HG02840 (cell line): ENCODE measurements at regions not wholly inside any gene's neighbourhood (a gene's known extent, or its start where the extent isn't known, plus 50 kb on each side); places are given as distances from the start of the nearest gene placed in this dataset.
"Not testable (repeated sequence)": the region's sequence is repeated elsewhere in the genome, so short reads cannot be mapped to it uniquely, and the experiment has no call there.

Experiments
- ATAC-seq: cut with Tn5 transposase; IDR thresholded peaks from one replicate; pipeline ENCODE4 v1.9.1; 2021; ENCODE audit warnings: mild to moderate bottlenecking, moderate library complexity, moderate number of reproducible peaks; ENCODE audit not compliant: unreplicated experiment, low FRiP score

DNA sequence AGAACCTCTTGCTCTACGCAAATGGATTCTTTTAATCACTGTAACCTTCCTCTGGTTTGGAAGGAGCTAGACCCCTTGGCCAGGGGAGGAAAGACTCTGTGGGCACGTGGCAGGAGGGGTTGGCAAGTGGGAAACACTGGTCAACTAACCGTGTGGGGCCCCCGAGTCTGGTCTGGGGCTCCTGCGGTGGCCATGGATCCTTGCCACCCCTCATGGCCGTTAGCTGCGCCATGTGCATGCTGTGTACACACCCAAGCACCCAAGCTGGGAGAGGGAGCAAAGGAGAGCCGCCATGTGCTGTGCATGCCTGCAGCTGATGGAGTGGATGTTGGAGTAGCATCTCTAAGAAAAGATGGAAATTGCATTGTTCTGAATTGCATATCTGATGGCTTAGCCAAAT, 730.6 kb downstream of the FAM181B start:
- ATAC-seq: no peak

DNA sequence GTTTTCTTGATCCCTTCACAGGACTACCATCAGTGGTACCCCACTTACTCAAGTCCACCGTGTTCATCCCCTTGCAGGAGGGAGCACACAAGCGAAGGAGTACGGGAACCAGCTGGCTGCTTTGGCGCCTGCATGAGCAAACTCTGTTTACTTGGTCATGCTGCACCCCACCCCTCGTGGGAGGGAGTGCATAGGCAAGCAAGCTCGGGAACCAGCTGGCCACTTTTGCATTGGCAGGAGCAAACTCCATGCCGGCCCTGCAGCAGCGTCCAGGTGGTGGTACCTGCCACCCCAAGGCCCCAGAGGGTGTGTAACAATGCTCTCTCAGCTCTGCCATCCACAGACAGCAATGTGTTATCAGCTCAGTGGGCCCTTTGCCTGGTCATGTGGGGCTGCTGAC, 737.8 kb downstream of the FAM181B start:
- ATAC-seq: no peak

DNA sequence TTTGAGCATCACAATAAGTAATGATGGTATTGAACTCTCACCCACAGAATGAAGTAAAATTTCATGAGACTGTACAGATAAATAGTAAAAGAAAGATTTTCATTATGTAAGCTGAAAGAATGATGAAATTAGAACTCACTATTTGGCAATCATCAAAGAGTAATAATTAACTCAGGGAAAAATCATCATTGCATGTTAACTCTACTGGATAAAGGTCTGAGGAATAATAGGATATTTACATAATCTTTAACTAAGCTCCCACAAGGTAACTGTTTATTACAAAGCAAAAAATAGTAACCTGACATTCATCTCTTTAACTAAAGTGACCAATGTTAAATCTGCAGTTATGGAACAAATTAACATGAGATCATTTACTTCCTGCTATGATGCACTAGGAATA, 739.9 kb downstream of the FAM181B start:
- ATAC-seq: no peak

DNA sequence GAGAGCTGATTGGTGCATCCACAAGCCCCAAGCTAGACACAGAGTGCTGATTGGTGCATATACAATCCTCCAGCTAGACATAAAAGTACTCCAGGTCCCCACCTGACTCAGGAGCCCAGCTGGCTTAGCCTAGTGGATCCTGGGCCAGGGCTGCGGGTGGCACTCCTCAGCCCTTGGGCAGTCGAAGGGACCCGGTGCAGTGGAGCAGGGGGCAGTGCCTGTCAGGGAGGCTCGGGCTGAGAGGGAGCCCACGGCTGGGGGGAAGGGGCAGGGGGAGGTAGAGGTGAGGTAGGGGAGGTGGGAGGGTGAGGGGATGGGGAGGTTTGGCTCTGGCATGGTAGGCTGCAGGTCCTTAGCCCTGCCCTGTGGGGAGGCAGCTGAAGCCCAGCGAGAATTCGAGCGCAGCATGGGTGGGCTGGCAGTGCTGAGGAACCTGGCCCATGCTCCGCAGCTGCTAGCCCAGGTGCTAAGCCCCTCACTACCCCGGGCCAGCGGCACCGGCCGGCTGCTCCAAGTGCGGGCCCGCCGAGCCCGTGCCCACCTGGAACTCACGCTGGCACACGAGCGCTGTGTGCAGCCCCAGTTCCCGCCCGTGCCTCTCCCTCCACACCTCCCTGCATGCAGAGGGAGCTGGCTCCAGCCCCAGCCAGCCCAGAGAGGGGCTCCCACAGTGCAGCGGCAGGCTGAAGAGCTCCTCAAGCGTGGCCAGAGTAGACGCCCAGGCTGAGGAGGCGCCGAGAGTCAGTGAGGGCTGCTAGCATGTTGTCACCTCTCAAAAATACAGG, 742.8 kb downstream of the FAM181B start:
- no peak for ATAC-seq

DNA sequence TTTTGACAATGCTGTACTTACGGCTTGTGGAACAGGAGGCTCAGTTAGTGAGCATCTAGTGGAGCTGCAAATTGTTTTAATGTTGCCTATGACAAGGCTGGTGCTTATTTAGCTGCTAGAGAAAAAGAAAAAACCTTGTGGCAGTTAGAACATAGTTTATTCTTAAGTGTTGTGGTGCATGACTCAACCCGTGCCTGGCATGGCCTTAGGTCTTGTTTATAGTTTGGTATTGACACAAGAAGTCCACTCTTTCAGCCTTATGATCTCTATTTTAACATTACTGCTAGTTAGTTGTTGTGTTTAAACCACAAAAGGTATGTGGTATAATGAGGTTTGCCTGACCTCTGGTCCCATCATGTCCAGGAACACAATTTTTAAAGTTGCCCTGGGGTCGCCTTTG, 744.6 kb downstream of the FAM181B start:
- no peak for ATAC-seq

DNA sequence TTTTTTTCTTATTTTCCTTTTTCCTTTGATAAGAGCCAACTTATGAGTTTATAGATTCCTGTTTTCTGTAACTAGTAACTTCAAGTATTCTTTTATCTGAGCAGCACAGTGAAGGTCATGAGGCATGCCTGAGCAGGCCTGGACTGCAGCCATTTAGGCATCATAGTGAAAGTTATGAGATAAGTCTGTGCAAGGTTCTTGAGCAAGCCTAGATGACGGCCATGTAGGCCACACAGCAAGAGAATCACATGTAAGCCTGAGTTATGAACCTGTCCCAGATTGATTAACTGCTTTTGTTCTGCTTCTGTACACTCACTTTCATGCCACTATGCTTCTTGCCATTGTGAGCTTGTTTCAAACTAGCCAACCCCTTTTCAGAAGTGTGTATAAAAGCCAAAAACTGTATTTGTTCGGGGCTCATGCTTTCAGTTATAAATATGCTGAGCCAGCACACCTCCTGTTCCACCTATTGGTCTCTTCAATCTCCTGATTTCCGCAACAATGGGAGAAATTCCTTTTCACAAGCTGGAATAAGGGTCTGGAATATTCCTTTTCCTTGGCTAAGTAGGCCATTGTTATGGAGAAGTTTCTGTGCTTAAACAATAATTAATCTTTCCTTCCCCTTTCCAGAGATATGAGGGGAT, 745.7 kb downstream of the FAM181B start:
- ATAC-seq: no peak

DNA sequence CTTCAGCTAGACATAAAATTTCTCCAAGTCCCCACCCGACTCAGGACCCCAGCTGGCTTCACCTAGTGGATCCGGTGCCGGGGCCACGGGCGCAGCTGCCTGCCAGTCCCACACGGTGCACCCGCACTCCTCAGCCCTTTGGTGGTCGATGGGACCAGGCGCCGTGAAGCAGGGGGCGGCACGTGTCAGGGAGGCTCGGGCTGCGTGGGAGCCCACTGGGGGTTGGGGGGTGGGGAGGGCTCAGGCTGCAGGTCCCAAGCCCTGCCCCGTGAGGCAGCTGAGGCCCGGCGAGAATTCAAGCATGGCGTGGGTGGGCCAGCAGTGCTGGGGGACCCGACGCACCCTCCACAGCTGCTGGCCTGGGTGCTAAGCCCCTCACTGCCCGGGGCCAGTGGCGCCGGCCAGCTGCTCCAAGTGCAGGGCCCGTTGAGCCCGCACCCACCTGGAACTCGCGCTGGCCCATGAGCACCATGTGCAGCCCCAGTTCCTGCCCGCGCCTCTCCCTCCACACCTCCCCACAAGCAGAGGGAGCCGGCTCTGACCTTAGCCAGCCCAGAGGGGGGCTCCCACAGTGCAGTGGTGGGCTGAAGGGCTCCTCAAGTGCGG, 747.0 kb downstream of the FAM181B start:
- ATAC-seq: no peak

DNA sequence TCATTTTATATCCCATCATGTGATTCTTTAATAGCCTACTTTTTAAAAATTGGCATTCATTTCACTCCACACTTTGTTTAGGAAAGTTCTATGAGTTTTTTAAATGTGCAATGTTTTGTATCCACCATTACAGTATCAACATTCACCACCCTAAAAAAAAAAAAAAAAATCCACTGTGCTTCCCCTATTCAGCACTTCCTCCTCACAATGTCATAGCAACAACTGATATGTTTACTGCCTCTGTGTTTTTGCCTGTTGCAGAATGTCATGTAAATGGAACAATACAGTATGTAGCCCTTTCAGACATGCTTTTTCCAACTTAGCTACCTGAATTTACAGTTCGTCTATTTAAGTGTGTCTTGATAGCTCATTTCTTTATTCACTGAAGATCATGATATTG, 754.2 kb downstream of the FAM181B start:
- no peak for ATAC-seq

DNA sequence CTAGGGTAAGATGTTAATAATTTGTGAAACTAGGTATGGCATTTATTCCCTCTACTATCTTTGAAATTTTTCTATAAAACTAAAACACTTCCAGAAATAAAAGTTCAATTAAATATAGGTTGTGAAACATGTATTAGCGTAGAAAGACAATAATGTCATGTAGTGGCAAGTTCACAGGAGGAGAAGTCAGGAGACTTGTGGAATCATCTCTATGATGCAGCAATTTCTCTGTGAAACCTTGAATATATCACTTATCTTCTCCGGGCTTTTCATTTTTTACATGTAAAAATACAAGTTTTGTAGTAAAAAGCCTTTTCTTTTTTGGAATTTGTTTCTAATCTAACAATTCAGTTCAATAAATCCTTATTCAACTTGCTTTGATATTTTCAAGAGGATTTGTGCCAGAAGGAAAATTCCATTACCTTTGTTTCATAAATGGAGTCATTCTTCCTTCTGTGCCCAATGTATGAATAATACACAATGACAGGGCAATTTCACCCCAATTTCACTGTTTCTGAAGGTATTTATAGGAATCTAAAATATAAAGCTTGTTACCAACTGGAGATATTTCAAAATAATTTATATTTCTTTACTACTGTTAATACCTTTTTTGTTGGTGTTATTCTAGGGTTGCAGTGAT, 758.3 kb downstream of the FAM181B start:
- ATAC-seq: no peak

DNA sequence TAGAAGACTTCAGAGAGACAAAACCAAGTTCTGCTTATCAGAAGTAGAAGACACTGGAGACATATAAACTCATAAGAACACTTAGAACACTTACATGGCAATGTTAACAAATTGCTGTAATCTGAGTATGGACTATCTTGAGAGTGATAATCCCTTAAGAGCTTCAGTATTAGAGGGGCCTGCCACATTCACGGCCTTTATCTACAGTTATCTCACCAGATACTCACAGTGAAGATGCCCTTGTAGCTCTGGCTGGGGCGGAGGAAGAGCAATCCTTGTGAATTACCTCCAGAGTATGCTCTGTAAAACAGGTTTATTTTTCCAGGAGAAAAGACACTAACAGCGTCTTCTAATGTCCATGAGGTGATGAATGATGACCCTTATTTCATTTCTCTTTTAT, 762.8 kb downstream of the FAM181B start:
- ATAC-seq: no peak

DNA sequence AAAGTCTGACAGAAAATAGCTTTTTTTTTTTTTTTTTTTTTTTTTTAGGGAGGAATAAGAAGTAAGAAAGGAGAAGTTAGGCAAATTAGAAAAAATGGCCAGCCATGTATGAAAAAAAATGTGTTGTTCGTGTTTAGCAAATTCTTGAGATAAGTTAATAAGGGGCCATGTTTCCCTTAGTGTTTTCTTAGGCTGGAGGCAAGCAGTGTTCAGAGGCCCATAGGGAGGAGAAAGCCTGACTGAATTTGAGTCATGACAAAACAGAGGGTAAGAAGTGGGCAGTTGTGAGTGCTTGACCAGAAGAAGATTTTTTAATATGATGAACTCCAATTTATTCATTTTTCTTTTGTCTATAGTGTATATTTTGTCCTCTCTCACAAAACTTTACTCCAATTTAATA, 766.4 kb downstream of the FAM181B start:
- no peak for ATAC-seq

DNA sequence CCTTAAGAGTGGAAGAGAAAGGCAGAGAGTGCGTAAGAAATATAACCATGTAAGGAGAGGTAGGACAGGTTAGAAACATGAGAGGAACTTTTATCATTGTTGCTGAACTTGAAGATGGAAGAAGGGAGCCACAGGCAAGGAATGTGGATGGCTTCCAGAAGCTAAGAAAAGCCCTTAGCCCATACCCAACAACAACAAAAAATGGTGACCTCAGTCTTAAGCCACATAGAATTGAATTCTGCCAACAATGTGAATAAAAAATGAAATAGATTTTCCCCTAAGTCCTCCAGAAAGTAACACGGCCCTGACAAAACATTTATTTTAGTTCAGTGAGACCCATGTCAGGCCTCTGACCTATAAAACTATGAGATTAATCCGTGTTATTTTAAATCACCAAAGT, 767.3 kb downstream of the FAM181B start:
- ATAC-seq: no peak

DNA sequence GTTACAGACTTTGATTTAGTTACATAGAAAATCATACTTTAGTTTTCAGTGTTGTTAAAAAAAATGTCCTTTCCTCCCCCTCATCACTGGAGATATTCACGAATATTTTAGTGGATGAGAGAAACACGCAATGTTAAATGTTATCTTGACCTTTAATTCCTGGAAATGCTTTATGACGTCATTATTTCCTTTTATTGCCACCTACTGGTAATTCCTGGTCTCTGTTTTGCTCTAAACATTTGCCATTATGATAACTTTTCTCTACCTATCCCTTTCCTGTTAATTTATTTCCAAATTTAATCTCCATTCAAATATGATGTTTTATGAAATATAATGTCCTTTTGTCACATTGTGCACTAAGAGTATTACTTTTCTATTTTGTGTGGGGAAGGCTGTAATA, 770.6 kb downstream of the FAM181B start:
- no peak for ATAC-seq

DNA sequence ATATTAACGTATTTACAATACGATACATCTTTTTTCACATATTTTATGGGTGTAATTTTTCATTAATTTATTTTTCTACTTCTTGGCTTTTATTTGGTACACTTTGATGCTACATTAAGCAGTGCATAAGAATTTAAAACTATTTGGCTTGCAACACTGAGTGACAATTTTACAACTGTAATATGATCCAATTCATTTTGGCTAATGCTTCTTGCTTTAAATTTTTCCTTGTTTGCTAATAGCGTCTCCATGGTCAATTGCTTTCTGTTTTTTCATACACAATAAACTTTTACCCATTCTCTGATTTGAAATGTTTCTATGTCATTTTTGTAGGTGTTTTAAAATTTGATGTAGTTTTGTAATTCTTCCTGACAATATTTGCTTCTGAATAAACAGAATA, 773.2 kb downstream of the FAM181B start:
- no peak for ATAC-seq

DNA sequence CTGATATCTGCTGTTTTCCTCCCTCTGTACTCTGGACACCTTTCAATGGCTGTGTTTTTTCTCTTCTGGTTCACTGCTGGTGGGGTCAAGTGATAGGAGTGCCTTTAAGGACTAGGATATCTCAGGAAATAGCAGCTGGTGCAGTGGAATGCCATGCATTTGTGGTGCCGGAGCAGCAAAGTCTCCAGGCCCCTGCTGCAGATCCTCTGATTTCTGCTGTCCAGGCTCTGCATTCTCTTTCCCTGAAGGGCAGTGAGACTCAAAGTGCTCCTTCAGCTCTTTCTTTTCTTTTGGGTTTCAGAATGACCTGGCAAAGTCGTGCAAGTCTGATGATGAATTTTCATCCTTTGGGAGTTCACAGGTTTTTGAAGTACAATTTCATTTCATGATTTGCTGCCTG, 774.3 kb downstream of the FAM181B start:
- no peak for ATAC-seq

DNA sequence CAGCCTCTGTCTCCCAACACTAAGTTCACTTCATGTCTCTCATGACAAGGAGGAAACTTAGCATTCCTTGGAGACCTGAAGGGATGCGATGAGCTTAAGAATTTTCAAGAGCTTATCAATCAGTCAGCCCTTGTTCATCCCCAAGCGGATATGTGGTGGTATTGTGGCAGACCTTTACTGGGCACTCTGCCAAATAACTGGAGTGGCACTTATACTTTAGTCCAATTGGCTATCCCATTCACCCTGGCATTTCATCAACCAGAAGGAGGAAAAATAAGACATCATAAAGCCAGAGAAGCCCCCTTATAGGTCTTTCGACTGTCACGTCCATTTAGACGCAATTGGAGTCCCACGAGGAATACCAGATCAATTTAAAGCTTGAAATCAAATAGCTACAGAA, 779.4 kb downstream of the FAM181B start:
- not testable (repeated sequence) for ATAC-seq

DNA sequence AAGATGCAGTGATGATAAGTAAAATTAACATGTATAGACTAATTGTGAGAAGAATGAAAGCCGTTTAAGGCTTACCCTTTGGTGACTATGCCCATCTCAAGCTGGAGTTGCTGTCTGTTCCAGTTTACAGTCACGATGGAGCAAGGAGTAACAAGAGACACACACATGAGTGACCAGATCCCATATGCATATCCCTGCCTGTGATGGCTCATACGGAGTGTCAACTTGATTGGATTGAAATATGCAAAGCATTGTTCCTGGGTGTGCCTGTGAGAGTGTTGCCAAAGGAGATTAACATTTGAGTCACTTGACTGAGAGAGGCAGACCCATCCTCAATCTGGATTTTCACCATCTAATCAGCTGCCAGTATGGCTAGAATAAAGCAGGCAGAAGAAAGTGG, 786.8 kb downstream of the FAM181B start:
- ATAC-seq: no peak

DNA sequence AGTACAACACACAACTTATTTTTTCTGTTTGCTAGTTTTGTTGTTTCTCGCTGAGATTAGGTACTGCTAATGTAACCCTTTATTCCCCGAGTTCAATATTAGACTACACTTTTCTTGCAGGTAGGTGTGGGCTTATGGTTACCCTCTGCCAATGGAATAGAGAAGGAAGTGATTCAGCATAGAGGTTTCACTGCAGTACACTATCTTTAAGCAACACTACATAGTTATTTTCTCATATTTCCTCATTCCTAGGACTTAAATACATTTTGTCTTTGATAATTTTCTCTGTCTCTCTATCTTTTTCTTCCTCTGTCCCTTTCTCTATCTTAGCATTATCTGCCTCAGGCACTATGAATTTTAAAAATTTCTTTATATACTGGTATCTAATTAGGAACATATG, 791.0 kb downstream of the FAM181B start:
- no peak for ATAC-seq

DNA sequence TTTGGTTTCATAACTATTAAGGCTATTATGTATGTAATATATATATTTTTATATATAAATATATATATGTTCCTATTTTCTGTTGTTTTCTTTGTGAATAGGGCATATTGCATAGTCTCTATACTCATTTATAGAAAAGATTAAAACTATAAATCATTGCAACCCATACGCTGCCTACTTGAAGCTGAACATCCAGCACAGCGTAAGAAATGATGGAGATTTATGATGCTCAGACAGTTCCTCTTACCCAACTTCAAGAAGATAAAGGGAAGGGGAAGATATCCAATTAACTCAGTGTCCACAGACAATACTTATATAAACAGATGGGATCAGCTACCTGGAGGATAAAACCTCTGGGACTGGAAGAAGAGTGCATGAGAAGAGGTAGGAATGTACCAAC, 791.7 kb downstream of the FAM181B start:
- no peak for ATAC-seq

DNA sequence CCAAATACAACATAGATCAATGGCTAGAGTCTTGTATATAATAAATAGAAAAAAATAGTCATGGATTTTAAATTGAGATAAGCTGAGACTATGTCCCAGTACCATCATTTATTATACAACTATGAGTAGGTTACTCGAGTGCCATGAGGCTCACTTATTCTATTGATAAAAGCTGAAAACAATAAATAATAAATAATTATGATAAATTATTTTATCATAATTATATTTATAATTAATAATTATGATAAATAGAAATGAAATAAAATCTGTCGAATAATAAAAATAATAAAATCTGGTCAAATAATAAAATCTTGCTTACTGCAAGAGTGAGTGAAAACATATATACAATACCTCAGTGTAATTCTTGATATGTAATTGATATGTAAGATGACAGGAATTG, 801.4 kb downstream of the FAM181B start:
- ATAC-seq: no peak

DNA sequence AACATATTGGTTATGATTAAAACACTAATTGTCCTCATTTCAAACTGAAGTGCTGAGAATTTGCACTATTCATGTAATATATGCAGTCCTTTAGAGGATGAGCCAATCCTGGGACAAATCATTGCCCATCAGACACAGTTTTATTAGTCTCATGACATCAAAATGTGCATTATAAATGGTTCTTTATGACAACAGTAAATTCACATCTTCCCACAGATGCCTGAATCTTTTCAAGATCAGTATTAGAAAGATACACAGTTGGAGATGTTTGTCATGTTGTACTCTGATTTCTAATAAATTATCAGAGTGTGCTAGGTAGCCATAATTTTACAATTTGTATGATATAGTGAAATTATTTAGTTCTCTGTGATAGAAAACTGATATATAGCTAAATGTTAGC, 813.5 kb downstream of the FAM181B start:
- no peak for ATAC-seq
